HEK293 (cell line): ENCODE measurements at regions not wholly inside any gene's neighbourhood (a gene's known extent, or its start where the extent isn't known, plus 50 kb on each side); places are given as distances from the start of the nearest gene placed in this dataset.

ENCODE experiments used
- FEZF1 ChIP-seq: fragments of 450-650 bp; formaldehyde crosslinking; IDR thresholded peaks from 2 replicates; pipeline ENCODE4 v1.5.1; 2016; ENCODE audit warnings: missing biosample characterization, missing genetic modification characterization
- TCF7L2 ChIP-seq: IDR thresholded peaks from 2 replicates; pipeline ENCODE4 v1.6.1; 2011; ENCODE audit warnings: low read depth, mild to moderate bottlenecking, inconsistent platforms, low read length, moderate library complexity, borderline replicate concordance
- ZEB2 ChIP-seq: fragments of 450-650 bp; formaldehyde crosslinking; IDR thresholded peaks from 2 replicates; pipeline ENCODE4 v1.5.1; 2016; ENCODE audit warnings: missing biosample characterization, missing genetic modification characterization
- ZNF274 ChIP-seq, 2 experiments: fragments of 200-500 bp in 1 of 2; fragments of 450-650 bp in 1 of 2; sonication (Bioruptor generic) in 1 of 2; formaldehyde crosslinking in 1 of 2; IDR thresholded peaks; 2 replicates each; pipeline versions ENCODE4 v1.5.1 to v1.6.1; 2014 to 2016; ENCODE audit warnings: borderline replicate concordance in 1 of 2, inconsistent platforms in 1 of 2, low read length in 1 of 2, missing biosample characterization in 1 of 2, missing genetic modification characterization in 1 of 2
- ZNF549 ChIP-seq: fragments of 450-650 bp; IDR thresholded peaks from 2 replicates; pipeline ENCODE4 v1.5.1; 2018; ENCODE audit warnings: missing biosample characterization, missing genetic modification characterization, mild to moderate bottlenecking, inconsistent platforms, moderate library complexity
- ZNF747 ChIP-seq: fragments of 450-650 bp; formaldehyde crosslinking; IDR thresholded peaks from 2 replicates; pipeline ENCODE4 v1.5.1; 2016; ENCODE audit warnings: missing biosample characterization, missing genetic modification characterization
- ZNF777 ChIP-seq: fragments of 450-650 bp; formaldehyde crosslinking; IDR thresholded peaks from 2 replicates; pipeline ENCODE4 v1.5.1; 2017; ENCODE audit warnings: missing biosample characterization, missing genetic modification characterization, borderline replicate concordance
- TF ChIP-seq, protein P1 (sequence below): fragments of 450-650 bp; formaldehyde crosslinking; IDR thresholded peaks from 2 replicates; pipeline ENCODE4 v1.5.1; 2016; ENCODE audit warnings: missing biosample characterization, missing genetic modification characterization
- TF ChIP-seq, protein P2 (sequence below): fragments of 450-650 bp; formaldehyde crosslinking; IDR thresholded peaks from 2 replicates; pipeline ENCODE4 v1.5.1; 2016; ENCODE audit warnings: missing biosample characterization, missing genetic modification characterization

GRCh38 chr17:5843366-5844026, 226.7 kb upstream of the WSCD1 start:
- TF ChIP-seq ZNF777 (tag by site-specific recombination), result no peak
- TF ChIP-seq, protein P1, sequence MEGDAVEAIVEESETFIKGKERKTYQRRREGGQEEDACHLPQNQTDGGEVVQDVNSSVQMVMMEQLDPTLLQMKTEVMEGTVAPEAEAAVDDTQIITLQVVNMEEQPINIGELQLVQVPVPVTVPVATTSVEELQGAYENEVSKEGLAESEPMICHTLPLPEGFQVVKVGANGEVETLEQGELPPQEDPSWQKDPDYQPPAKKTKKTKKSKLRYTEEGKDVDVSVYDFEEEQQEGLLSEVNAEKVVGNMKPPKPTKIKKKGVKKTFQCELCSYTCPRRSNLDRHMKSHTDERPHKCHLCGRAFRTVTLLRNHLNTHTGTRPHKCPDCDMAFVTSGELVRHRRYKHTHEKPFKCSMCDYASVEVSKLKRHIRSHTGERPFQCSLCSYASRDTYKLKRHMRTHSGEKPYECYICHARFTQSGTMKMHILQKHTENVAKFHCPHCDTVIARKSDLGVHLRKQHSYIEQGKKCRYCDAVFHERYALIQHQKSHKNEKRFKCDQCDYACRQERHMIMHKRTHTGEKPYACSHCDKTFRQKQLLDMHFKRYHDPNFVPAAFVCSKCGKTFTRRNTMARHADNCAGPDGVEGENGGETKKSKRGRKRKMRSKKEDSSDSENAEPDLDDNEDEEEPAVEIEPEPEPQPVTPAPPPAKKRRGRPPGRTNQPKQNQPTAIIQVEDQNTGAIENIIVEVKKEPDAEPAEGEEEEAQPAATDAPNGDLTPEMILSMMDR (tag by site-specific recombination), result no peak
- TF ChIP-seq ZNF549 (tag by site-specific recombination), result no peak
- no peak for TF ChIP-seq FEZF1 (tag by site-specific recombination)
- no peak for TF ChIP-seq TCF7L2
- no peak for TF ChIP-seq ZNF274 (IDR thresholded peaks at IDR 0.05; ENCODE audit: low read length)
- TF ChIP-seq ZNF274 (tag by site-specific recombination; IDR thresholded peaks at IDR 0.05; ENCODE audit: borderline replicate concordance), result no peak
- no peak for TF ChIP-seq ZEB2 (tag by site-specific recombination)
- no peak for TF ChIP-seq ZNF747 (tag by site-specific recombination)
- TF ChIP-seq, protein P2, sequence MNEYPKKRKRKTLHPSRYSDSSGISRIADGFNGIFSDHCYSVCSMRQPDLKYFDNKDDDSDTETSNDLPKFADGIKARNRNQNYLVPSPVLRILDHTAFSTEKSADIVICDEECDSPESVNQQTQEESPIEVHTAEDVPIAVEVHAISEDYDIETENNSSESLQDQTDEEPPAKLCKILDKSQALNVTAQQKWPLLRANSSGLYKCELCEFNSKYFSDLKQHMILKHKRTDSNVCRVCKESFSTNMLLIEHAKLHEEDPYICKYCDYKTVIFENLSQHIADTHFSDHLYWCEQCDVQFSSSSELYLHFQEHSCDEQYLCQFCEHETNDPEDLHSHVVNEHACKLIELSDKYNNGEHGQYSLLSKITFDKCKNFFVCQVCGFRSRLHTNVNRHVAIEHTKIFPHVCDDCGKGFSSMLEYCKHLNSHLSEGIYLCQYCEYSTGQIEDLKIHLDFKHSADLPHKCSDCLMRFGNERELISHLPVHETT (tag by site-specific recombination), result no peak
